ELR (cell line): ENCODE measurements at regions not wholly inside any gene's neighbourhood (a gene's known extent, or its start where the extent isn't known, plus 50 kb on each side); places are given as distances from the start of the nearest gene placed in this dataset.
A peak's percentile ranks its signal among the peaks of the same experiment; 100 is the strongest.
"Not testable (repeated sequence)": the region's sequence is repeated elsewhere in the genome, so short reads cannot be mapped to it uniquely, and the experiment has no call there.

ENCODE experiments used
- DNase-seq: peaks from one replicate; pipeline ENCODE4 v3.0.0-alpha.2; 2015; ENCODE audit warnings: low read depth

GRCh38 chr3:164113371-164114332, 964.6 kb downstream of the SI start:
- no peak for DNase-seq

GRCh38 chr3:164096352-164096751, 981.9 kb downstream of the SI start:
- no peak for DNase-seq

GRCh38 chr3:164095949-164096348, 982.3 kb downstream of the SI start:
- DNase-seq = no peak

GRCh38 chr3:164095279-164095678, 983.0 kb downstream of the SI start:
- DNase-seq = peak; percentile 11

- DNase-seq = peak; percentile 55
Measured at GRCh38 chr3:164094546-164094945, 983.8 kb downstream of the SI start.

GRCh38 chr3:164080208-164080607, 998.1 kb downstream of the SI start:
- no peak for DNase-seq

- DNase-seq = no peak
Measured at GRCh38 chr3:164064298-164064697, 1014.0 kb downstream of the SI start.

- DNase-seq = no peak
Measured at GRCh38 chr3:164060923-164061322, 1017.4 kb downstream of the SI start.

GRCh38 chr3:164049847-164050246, 1028.4 kb downstream of the SI start:
- peak; percentile 6 for DNase-seq

- no peak for DNase-seq
Measured at GRCh38 chr3:164048451-164048850, 1029.8 kb downstream of the SI start.

- DNase-seq = peak; percentile 20
Measured at GRCh38 chr3:164040991-164041390, 1037.3 kb downstream of the SI start.

GRCh38 chr3:164030194-164030593, 1048.1 kb downstream of the SI start:
- no peak for DNase-seq

- peak; percentile 51 for DNase-seq
Measured at GRCh38 chr3:164024786-164025185, 1053.5 kb downstream of the SI start.

- DNase-seq = no peak
Measured at GRCh38 chr3:164023480-164023879, 1054.8 kb downstream of the SI start.

- DNase-seq = no peak
Measured at GRCh38 chr3:164018500-164018899, 1059.8 kb downstream of the SI start.

GRCh38 chr3:164007765-164008164, 1070.5 kb downstream of the SI start:
- DNase-seq = no peak

GRCh38 chr3:164004205-164004604, 1074.1 kb downstream of the SI start:
- DNase-seq = no peak

- DNase-seq = not testable (repeated sequence)
Measured at GRCh38 chr3:164003016-164003415, 1075.3 kb downstream of the SI start.

GRCh38 chr3:163983940-163984339, 1094.4 kb downstream of the SI start:
- DNase-seq = no peak

- peak; percentile 74 for DNase-seq
Measured at GRCh38 chr3:163971861-163972260, 1106.4 kb downstream of the SI start.

- peak; percentile 16 for DNase-seq
Measured at GRCh38 chr3:163957072-163957471, 1121.2 kb downstream of the SI start.

GRCh38 chr3:163953526-163953925, 1124.8 kb downstream of the SI start:
- no peak for DNase-seq

GRCh38 chr3:163952499-163952898, 1125.8 kb downstream of the SI start:
- DNase-seq = no peak
